GM12878 (cell line): ENCODE measurements at regions not wholly inside any gene's neighbourhood (a gene's known extent, or its start where the extent isn't known, plus 50 kb on each side); places are given as distances from the start of the nearest gene placed in this dataset.

Experiments used
- ATAC-seq: fragments of 200-7000 bp; cut with Tn5 transposase; 3 replicates; pipeline ENCODE4 v1.9.1; 2020; ENCODE audit warnings: mild to moderate bottlenecking, moderate library complexity
- BruUV-seq: library from RNA; stranded (reverse); fragments of 400-500 nt; replicated peaks from 2 replicates; lab custom pipeline; 2021; lab: Mats Ljungman, UMichigan
- CTCF ChIA-PET: fragments of 300-600 bp; sonication (Branson Sonifier 250); formaldehyde crosslinking; extraction: SDS; loops from one replicate; lab custom pipeline; 2021; ENCODE audit warnings: inconsistent platforms; lab: Yijun Ruan, JAX
- POLR2A ChIA-PET: fragments of 350-600 bp; formaldehyde crosslinking; extraction: SDS; loops from one replicate; lab custom pipeline; 2021; ENCODE audit warnings: inconsistent platforms; lab: Charles Lee
- RAD21 ChIA-PET: fragments of 300-600 bp; sonication (Branson Sonifier 250); formaldehyde crosslinking; loops from one replicate; lab custom pipeline; 2023; ENCODE audit warnings: antibody characterized with exemption; ENCODE audit not compliant: unreplicated experiment; lab: Charles Lee
- SMC1A ChIA-PET: fragments of 300-600 bp; sonication (Branson Sonifier 250); formaldehyde crosslinking; loops from one replicate; lab custom pipeline; 2023; ENCODE audit not compliant: unreplicated experiment, uncharacterized antibody; lab: Charles Lee
- DNase-seq: peaks from one replicate; pipeline ENCODE4 v3.0.0-alpha.2; 2011; ENCODE audit warnings: low read depth, low spot score
- FAIRE-seq: peaks from 3 replicates; lab custom pipeline; 2011; peaks lifted over from hg19 to GRCh38; lab: Jason Lieb, UNC
- H2AFZ ChIP-seq: 2 replicates; pipeline ENCODE4 v1.6.0; 2011; ENCODE audit warnings: low read depth, low read length, control low read depth; ENCODE audit not compliant: control insufficient read depth
- H3K27ac ChIP-seq: 2 replicates; pipeline ENCODE4 v1.5.1; 2011; ENCODE audit warnings: control low read depth; ENCODE audit not compliant: control insufficient read depth, insufficient read depth
- H3K27me3 ChIP-seq, 2 experiments: replicated peaks in 1 of 2; 2 replicates each; pipeline versions ENCODE4 v1.6.0 to v1.6.1; 2011; ENCODE audit warnings: low read length in 1 of 2; ENCODE audit not compliant: control insufficient read depth in 2 of 2, insufficient read depth in 2 of 2
- H3K36me3 ChIP-seq, 2 experiments: 2 replicates each; pipeline ENCODE4 v1.5.1; 2011; ENCODE audit warnings: low read length in 1 of 2; ENCODE audit not compliant: control insufficient read depth in 2 of 2, insufficient read depth in 2 of 2
- H3K4me1 ChIP-seq: 2 replicates; pipeline ENCODE4 v1.6.1; 2011; ENCODE audit warnings: mild to moderate bottlenecking, low read length, moderate library complexity, mixed read lengths; ENCODE audit not compliant: control insufficient read depth, insufficient read depth
- H3K4me2 ChIP-seq: 2 replicates; pipeline ENCODE4 v1.6.0; 2011; ENCODE audit warnings: control low read depth; ENCODE audit not compliant: control insufficient read depth, insufficient read depth
- H3K4me3 ChIP-seq: fragments of 200-600 bp; sonication (generic); 2 replicates; pipeline ENCODE4 v1.5.1; 2016
- H3K79me2 ChIP-seq: 2 replicates; pipeline ENCODE4 v1.6.0; 2011; ENCODE audit warnings: low read length; ENCODE audit not compliant: control insufficient read depth, insufficient read depth
- H3K9ac ChIP-seq: 2 replicates; pipeline ENCODE4 v1.8.0; 2011; ENCODE audit warnings: low read length, control low read depth, mixed read lengths; ENCODE audit not compliant: control insufficient read depth, insufficient read depth
- H3K9me3 ChIP-seq: replicated peaks from 3 replicates; pipeline ENCODE4 v1.5.1; 2011; ENCODE audit warnings: mild to moderate bottlenecking, low read length; ENCODE audit not compliant: control insufficient read depth, insufficient read depth
- H4K20me1 ChIP-seq: 2 replicates; pipeline ENCODE4 v1.6.0; 2011; ENCODE audit not compliant: control insufficient read depth, insufficient read depth
- BMI1 ChIP-seq: fragments of 450-650 bp; IDR thresholded peaks from 2 replicates; pipeline ENCODE4 v1.6.1; 2016; ENCODE audit warnings: mild to moderate bottlenecking, moderate library complexity, borderline replicate concordance
- CBFB ChIP-seq: IDR thresholded peaks from 2 replicates; pipeline ENCODE4 v1.6.1; 2016; ENCODE audit warnings: antibody characterized with exemption, low read depth
- CEBPB ChIP-seq, 2 experiments: fragments of 150-350 bp in 1 of 2; IDR thresholded peaks; 2 replicates each; pipeline ENCODE4 v1.6.1; 2012 to 2014; ENCODE audit warnings: low read depth in 2 of 2, low read length in 2 of 2, borderline replicate concordance in 1 of 2, inconsistent platforms in 1 of 2
- ELK1 ChIP-seq: IDR thresholded peaks from 2 replicates; pipeline ENCODE4 v1.6.1; 2012; ENCODE audit warnings: low read depth, low read length, improper control_type of control experiment
- HDAC2 ChIP-seq: fragments of 200-600 bp; sonication (generic); IDR thresholded peaks from 2 replicates; pipeline ENCODE4 v1.6.1; 2017
- HDAC6 ChIP-seq: fragments of 200-600 bp; sonication (generic); IDR thresholded peaks from one replicate; pipeline ENCODE4 v1.8.0; 2017; ENCODE audit warnings: antibody characterized with exemption; ENCODE audit not compliant: unreplicated experiment
- HSF1 ChIP-seq: fragments of 150-350 bp; IDR thresholded peaks from 2 replicates; pipeline ENCODE4 v1.6.1; 2014; ENCODE audit warnings: mild to moderate bottlenecking, low read depth, low read length
- RBBP5 ChIP-seq: fragments of 200-600 bp; sonication (generic); conservative IDR thresholded peaks from 2 replicates; pipeline ENCODE4 v1.6.1; 2016
- RELB ChIP-seq: fragments of 450-650 bp; IDR thresholded peaks from 2 replicates; pipeline ENCODE4 v1.6.1; 2017; ENCODE audit warnings: low read depth, mild to moderate bottlenecking, moderate library complexity
- SPI1 ChIP-seq: IDR thresholded peaks from 2 replicates; pipeline ENCODE4 v1.6.1; 2011; ENCODE audit warnings: low read depth, mild to moderate bottlenecking, low read length, moderate library complexity, borderline replicate concordance; ENCODE audit not compliant: insufficient read depth
- SREBF1 ChIP-seq: IDR thresholded peaks from 2 replicates; pipeline ENCODE4 v1.6.1; 2012; ENCODE audit warnings: mild to moderate bottlenecking, low read length
- SUZ12 ChIP-seq: fragments of 200-600 bp; sonication (generic); IDR thresholded peaks from one replicate; pipeline ENCODE4 v1.6.1; 2018; ENCODE audit warnings: antibody characterized with exemption, mild to moderate bottlenecking; ENCODE audit not compliant: unreplicated experiment
- YY1 ChIP-seq: IDR thresholded peaks from 2 replicates; pipeline ENCODE4 v1.6.1; 2011; ENCODE audit warnings: low read depth, mild to moderate bottlenecking, low read length
- ZNF217 ChIP-seq: fragments of 450-650 bp; IDR thresholded peaks from 2 replicates; pipeline ENCODE4 v1.6.1; 2017; ENCODE audit warnings: antibody characterized with exemption, mild to moderate bottlenecking
- ZNF622 ChIP-seq: fragments of 450-650 bp; IDR thresholded peaks from 2 replicates; pipeline ENCODE4 v1.6.1; 2017; ENCODE audit warnings: mild to moderate bottlenecking, inconsistent platforms
- WGBS: methylation state at CpG from one replicate; pipeline ENCODE4 v1.1.6; 2016; ENCODE audit warnings: low lambda C conversion rate; ENCODE audit not compliant: insufficient replicate concordance, insufficient coverage; ENCODE audit errors: missing lambda C conversion rate; 5-methylcytosine and 5-hydroxymethylcytosine counted together
- in situ Hi-C: fragments of 300-500 bp; cut with MboI; formaldehyde crosslinking; loops from 9 replicates; pipeline ENCODE4 v1.14.3; 2018; ENCODE audit warnings: mixed read lengths
- intact Hi-C: fragments of 100-400 bp; cut with micrococcal nuclease; formaldehyde crosslinking; loops from one replicate; pipeline ENCODE4 v1.14.2; 2022; ENCODE audit not compliant: unreplicated experiment

GRCh38 chr13:76481738-76482137, 404.5 kb downstream of the KCTD12 start:
- Histone ChIP-seq H2AFZ (no peak overlapping the region), H3K36me3 (no peaks in the 10 kb centered on the region), H3K79me2 (no peaks in the 10 kb centered on the region), H3K27me3 (no peaks in the 10 kb centered on the region), H3K4me3 (no peak overlapping the region), H3K27ac (no peak overlapping the region), H3K4me2 (no peak overlapping the region), H4K20me1 (no peaks in the 10 kb centered on the region), H3K9me3 (no peaks in the 10 kb centered on the region), H3K9ac (no peak overlapping the region), H3K4me1 (no peaks in the 10 kb centered on the region)
- ChIA-PET CTCF (no interaction called here), SMC1A (no interaction called here), POLR2A (no interaction called here), RAD21 (no interaction called here)
- 6% methylated on average over 2 of the region's 2 CpGs for WGBS
- ATAC-seq (no peak), DNase-seq (no peak), FAIRE-seq (no peak)
- no TSS peak for BruUV-seq
- in situ Hi-C loops (no loop called here), intact Hi-C loops (no loop called here)
- TF ChIP-seq BMI1: no peak
- no peak for TF ChIP-seq SPI1
- TF ChIP-seq RBBP5: no peak
- TF ChIP-seq ZNF217: no peak
- TF ChIP-seq YY1: no peak
- no peak for TF ChIP-seq HDAC2
- TF ChIP-seq ZNF622: no peak
- TF ChIP-seq SUZ12: no peak
- TF ChIP-seq SREBF1: no peak

- Histone ChIP-seq H3K9me3 (no peaks in the 10 kb centered on the region), H3K9ac (no peak overlapping the region), H3K4me1 (no peaks in the 10 kb centered on the region), H2AFZ (no peak overlapping the region), H3K4me3 (no peak overlapping the region), H3K27me3 (no peaks in the 10 kb centered on the region), H4K20me1 (no peaks in the 10 kb centered on the region), H3K27ac (no peak overlapping the region), H3K4me2 (no peak overlapping the region), H3K36me3 (no peaks in the 10 kb centered on the region), H3K79me2 (no peaks in the 10 kb centered on the region)
- ChIA-PET CTCF (interaction anchor here (1.5 to 7.8 kb wide), 5 partner anchors 10 to 780 kb away, joined by 4 to 89 read pairs (median 23); no protein-coding TSS in a partner anchor), RAD21 (interaction anchor here (1.1 to 2.7 kb wide), 5 partner anchors 12 to 788 kb away, joined by 3 to 12 read pairs (median 6); no protein-coding TSS in a partner anchor), POLR2A (no interaction called here), SMC1A (interaction anchor here (0.7 to 5.6 kb wide), 7 partner anchors 10 to 780 kb away, joined by 3 to 48 read pairs (median 4); no protein-coding TSS in a partner anchor)
- 30% methylated on average over 2 of the region's 2 CpGs for WGBS
- BruUV-seq: no TSS peak
- ATAC-seq (no peak), DNase-seq (no peak), FAIRE-seq (no peak)
- in situ Hi-C loops (loop anchor here (5.0 to 10.0 kb wide), 3 partner anchors 430 to 778 kb away; no protein-coding TSS in a partner anchor), intact Hi-C loops (loop anchor here (5.0 kb wide), 1 partner anchor 458 kb away; no protein-coding TSS in a partner anchor)
- TF ChIP-seq HDAC6: no peak
- TF ChIP-seq RELB: no peak
- no peak for TF ChIP-seq CBFB
- no peak for TF ChIP-seq ELK1
- no peak for TF ChIP-seq CEBPB (IDR thresholded peaks at IDR 0.05; ENCODE audit: borderline replicate concordance in 1 of 2, low read depth in 2 of 2, low read length in 2 of 2)
- TF ChIP-seq HSF1: no peak
Observed at GRCh38 chr13:76474966-76475365, 411.2 kb downstream of the KCTD12 start.
